Mesenchymal stem cell (in vitro differentiated cells and primary cell): ENCODE measurements at regions not wholly inside any gene's neighbourhood (a gene's known extent, or its start where the extent isn't known, plus 50 kb on each side); places are given as distances from the start of the nearest gene placed in this dataset.
"Not testable (repeated sequence)": the region's sequence is repeated elsewhere in the genome, so short reads cannot be mapped to it uniquely, and the experiment has no call there.

Experiments used
- DNase-seq: peaks from one replicate; pipeline ENCODE4 v3.0.0-alpha.2; 2013
- H2AFZ ChIP-seq: one replicate; pipeline ENCODE4 v1.6.1; 2013; ENCODE audit warnings: low read depth, mild to moderate bottlenecking, control low read depth, inconsistent platforms, low read length, moderate library complexity
- H2AK5ac ChIP-seq: 2 replicates; pipeline ENCODE4 v1.6.1; 2013; ENCODE audit warnings: low read length, moderate library complexity, mild to moderate bottlenecking, inconsistent platforms; ENCODE audit not compliant: severe bottlenecking
- H2BK120ac ChIP-seq: one replicate; pipeline ENCODE4 v1.6.1; 2013; ENCODE audit warnings: low read depth, mild to moderate bottlenecking, inconsistent platforms, low read length, moderate library complexity
- H2BK12ac ChIP-seq, 2 experiments: one replicate each; pipeline ENCODE4 v1.6.1; 2013; ENCODE audit warnings: inconsistent platforms in 2 of 2, low read length in 2 of 2, mild to moderate bottlenecking in 2 of 2, moderate library complexity in 2 of 2, control low read depth in 1 of 2
- H2BK15ac ChIP-seq: one replicate; pipeline ENCODE4 v1.6.1; 2013; ENCODE audit warnings: mild to moderate bottlenecking, low read depth, inconsistent platforms; ENCODE audit not compliant: poor library complexity, severe bottlenecking
- H2BK5ac ChIP-seq: 2 replicates; pipeline ENCODE4 v1.6.1; 2013; ENCODE audit warnings: low read depth, mild to moderate bottlenecking, low read length, control low read depth, inconsistent platforms; ENCODE audit not compliant: poor library complexity, severe bottlenecking
- H3K14ac ChIP-seq, 2 experiments: one replicate each; pipeline ENCODE4 v1.6.1; 2013; ENCODE audit warnings: inconsistent platforms in 2 of 2, low read length in 2 of 2, control low read depth in 1 of 2, mild to moderate bottlenecking in 1 of 2, moderate library complexity in 1 of 2
- H3K18ac ChIP-seq, 2 experiments: one replicate each; pipeline ENCODE4 v1.6.1; 2013; ENCODE audit warnings: inconsistent platforms in 2 of 2, low read length in 2 of 2, control low read depth in 1 of 2, low read depth in 1 of 2, mild to moderate bottlenecking in 1 of 2
- H3K23ac ChIP-seq, 2 experiments: one replicate each; pipeline ENCODE4 v1.6.1; 2013; ENCODE audit warnings: inconsistent platforms in 2 of 2, low read length in 2 of 2, mild to moderate bottlenecking in 2 of 2, moderate library complexity in 2 of 2, control low read depth in 1 of 2
- H3K27ac ChIP-seq: 2 replicates; pipeline ENCODE4 v1.5.1; 2013; ENCODE audit warnings: mild to moderate bottlenecking, moderate library complexity, low read length, control low read depth, inconsistent platforms; ENCODE audit not compliant: poor library complexity, severe bottlenecking
- H3K27me3 ChIP-seq, 2 experiments: 2 replicates each; pipeline versions ENCODE4 v1.6.1 to v1.7.0; 2013; ENCODE audit warnings: low read length in 2 of 2, mild to moderate bottlenecking in 2 of 2, moderate library complexity in 2 of 2, control low read depth in 1 of 2, inconsistent platforms in 1 of 2; ENCODE audit not compliant: control insufficient read depth in 1 of 2, insufficient read depth in 1 of 2
- H3K36me3 ChIP-seq, 2 experiments: 2 replicates each; pipeline versions ENCODE4 v1.6.1 to v1.7.0; 2013; ENCODE audit warnings: low read length in 2 of 2, control low read depth in 1 of 2, inconsistent platforms in 1 of 2, low read depth in 1 of 2, mild to moderate bottlenecking in 1 of 2; ENCODE audit not compliant: insufficient read depth in 2 of 2, control insufficient read depth in 1 of 2
- H3K4ac ChIP-seq, 2 experiments: one replicate each; pipeline ENCODE4 v1.6.1; 2013; ENCODE audit warnings: inconsistent platforms in 2 of 2, low read length in 2 of 2, mild to moderate bottlenecking in 2 of 2, moderate library complexity in 2 of 2, control low read depth in 1 of 2, low read depth in 1 of 2
- H3K4me1 ChIP-seq: 2 replicates; pipeline ENCODE4 v1.6.1; 2013; ENCODE audit warnings: low read depth, low read length, control low read depth; ENCODE audit not compliant: control insufficient read depth, insufficient read depth
- H3K4me2 ChIP-seq: 2 replicates; pipeline ENCODE4 v1.6.1; 2013; ENCODE audit warnings: low read length, mild to moderate bottlenecking, inconsistent platforms; ENCODE audit not compliant: poor library complexity, severe bottlenecking
- H3K4me3 ChIP-seq, 2 experiments: 2 replicates each; pipeline versions ENCODE4 v1.5.1 to v1.7.0; 2013; ENCODE audit warnings: low read length in 2 of 2, mild to moderate bottlenecking in 2 of 2, control low read depth in 1 of 2, low read depth in 1 of 2; ENCODE audit not compliant: insufficient read depth in 1 of 2
- H3K79me1 ChIP-seq: replicated peaks from 2 replicates; pipeline ENCODE4 v1.6.1; 2013; ENCODE audit warnings: mild to moderate bottlenecking, control low read depth, low read length, inconsistent platforms; ENCODE audit not compliant: poor library complexity, severe bottlenecking
- H3K9ac ChIP-seq: 2 replicates; pipeline ENCODE4 v1.7.0; 2013; ENCODE audit warnings: mild to moderate bottlenecking, low read length, moderate library complexity
- H3K9me3 ChIP-seq: 2 replicates; pipeline ENCODE4 v1.7.0; 2013; ENCODE audit warnings: mild to moderate bottlenecking, low read length; ENCODE audit not compliant: control insufficient read depth
- H4K8ac ChIP-seq: one replicate; pipeline ENCODE4 v1.6.1; 2013; ENCODE audit warnings: inconsistent platforms, mild to moderate bottlenecking, low read length, moderate library complexity
- H4K91ac ChIP-seq: one replicate; pipeline ENCODE4 v1.6.1; 2013; ENCODE audit warnings: mild to moderate bottlenecking, low read length, inconsistent platforms
- WGBS: methylation state at CpG from one replicate; pipeline ENCODE4 v1.1.7; 2013; ENCODE audit warnings: mixed read lengths; 5-methylcytosine and 5-hydroxymethylcytosine counted together

DNA sequence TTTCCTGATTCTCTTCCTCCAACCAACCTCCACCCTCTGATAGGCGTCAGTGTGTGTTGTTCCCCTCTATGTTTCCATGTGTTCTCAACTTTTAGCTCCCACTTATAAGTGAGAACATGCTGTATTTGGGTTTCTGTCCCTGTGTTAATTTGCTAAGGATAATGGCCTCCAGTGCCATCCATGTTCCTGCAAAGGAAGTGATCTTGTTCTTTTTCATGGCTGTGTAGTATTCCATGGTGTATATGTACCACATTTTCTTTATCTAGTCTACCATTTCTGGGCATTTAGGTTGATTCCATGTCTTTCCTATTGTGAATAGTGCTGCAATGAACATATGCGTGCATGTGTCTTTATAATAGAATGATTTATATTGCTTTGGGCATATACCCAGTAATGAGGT lies 107.1 kb upstream of the CPHXL start:
- H2AFZ ChIP-seq, H3K79me1 ChIP-seq, H3K27ac ChIP-seq, H3K27me3 ChIP-seq, H2BK15ac ChIP-seq, H2BK12ac ChIP-seq, H3K4me3 ChIP-seq, H3K36me3 ChIP-seq, H3K23ac ChIP-seq, H2BK5ac ChIP-seq, H3K18ac ChIP-seq, H2BK120ac ChIP-seq, H3K4ac ChIP-seq, H3K4me2 ChIP-seq, H3K14ac ChIP-seq, H4K8ac ChIP-seq, H4K91ac ChIP-seq, H3K9ac ChIP-seq, DNase-seq, H2AK5ac ChIP-seq, H3K4me1 ChIP-seq: not testable (repeated sequence)
- peaks cover 23% of the 10 kb centered on the region for H3K9me3 ChIP-seq
- WGBS: 100% methylated on average over 2 of the region's 2 CpGs

DNA sequence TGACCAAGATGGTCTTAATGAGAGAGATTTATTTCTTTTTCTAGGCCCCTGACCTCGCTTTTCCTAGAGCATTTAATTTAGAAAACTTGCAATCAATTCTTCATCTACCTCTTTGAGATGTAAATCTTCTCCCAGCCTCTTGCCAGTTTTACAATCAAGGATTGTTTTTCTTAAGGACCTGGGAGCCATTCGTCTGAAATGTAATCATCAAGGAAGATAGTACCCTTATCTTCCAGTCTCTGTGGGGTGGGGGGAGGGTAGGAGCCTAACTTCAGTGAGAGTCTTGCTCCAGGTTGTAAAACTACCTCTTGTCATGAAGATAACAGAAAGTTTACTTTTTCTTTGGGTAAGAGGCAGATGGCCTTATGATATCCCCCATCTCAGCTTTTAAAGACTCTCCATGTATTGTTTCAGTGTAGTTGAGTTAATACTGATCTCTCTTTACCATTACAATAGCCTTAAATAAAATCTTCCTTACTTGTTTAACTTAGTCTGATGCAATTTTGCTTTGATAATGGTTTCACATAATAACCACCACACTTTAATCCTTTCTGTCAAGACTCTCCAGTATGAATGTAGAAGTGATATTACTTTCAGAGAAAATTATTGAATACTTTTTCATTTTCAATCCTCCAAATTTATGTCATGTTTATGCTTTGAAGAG lies 110.2 kb upstream of the CPHXL start:
- no peak for DNase-seq
- 31% methylated on average over 2 of the region's 2 CpGs for WGBS
- no peak overlapping the region for H2AK5ac ChIP-seq
- H2AFZ ChIP-seq: no peak overlapping the region
- H3K4ac ChIP-seq: no peak overlapping the region
- H3K36me3 ChIP-seq: no peaks in the 10 kb centered on the region
- no peak overlapping the region for H3K27ac ChIP-seq
- H3K79me1 ChIP-seq: no peaks in the 10 kb centered on the region
- H4K8ac ChIP-seq: no peak overlapping the region
- H3K18ac ChIP-seq: no peak overlapping the region
- no peak overlapping the region for H3K9ac ChIP-seq
- H3K4me3 ChIP-seq: no peak overlapping the region
- H2BK15ac ChIP-seq: no peak overlapping the region
- peaks cover 16% of the 10 kb centered on the region for H3K9me3 ChIP-seq
- H2BK120ac ChIP-seq: no peak overlapping the region
- H3K4me2 ChIP-seq: no peak overlapping the region
- no peak overlapping the region for H2BK12ac ChIP-seq
- no peak overlapping the region for H2BK5ac ChIP-seq
- no peak overlapping the region for H3K23ac ChIP-seq
- H3K4me1 ChIP-seq: no peaks in the 10 kb centered on the region
- H4K91ac ChIP-seq: no peak overlapping the region
- H3K27me3 ChIP-seq: no peaks in the 10 kb centered on the region
- no peak overlapping the region for H3K14ac ChIP-seq

DNA sequence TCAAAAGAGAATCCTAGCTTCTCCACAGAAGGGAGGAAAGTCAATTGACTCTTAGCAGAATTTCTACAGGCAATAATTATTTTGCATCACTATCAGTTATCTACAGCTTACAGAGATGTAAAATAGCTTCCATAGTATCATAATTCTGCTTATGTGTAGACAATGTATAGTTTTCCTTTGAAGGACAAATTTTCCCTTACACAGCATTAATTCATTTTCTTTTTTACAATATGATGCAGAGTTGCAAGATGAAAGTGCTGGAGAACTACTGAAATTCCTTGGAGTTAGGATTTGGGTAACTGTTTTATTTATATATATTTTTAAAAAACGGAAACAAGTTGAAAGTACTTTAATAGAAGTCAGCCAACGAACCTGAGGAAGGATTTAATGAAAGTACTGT lies 111.0 kb upstream of the CPHXL start:
- Histone ChIP-seq H3K79me1 (no peaks in the 10 kb centered on the region), H2BK120ac (no peak overlapping the region), H3K4me2 (no peak overlapping the region), H3K23ac (no peak overlapping the region), H3K14ac (no peak overlapping the region), H4K8ac (no peak overlapping the region), H2BK5ac (no peak overlapping the region), H2BK15ac (no peak overlapping the region), H3K4me3 (no peak overlapping the region), H3K27me3 (no peaks in the 10 kb centered on the region), H3K18ac (no peak overlapping the region), H3K9me3 (peaks cover 9% of the 10 kb centered on the region), H3K36me3 (no peaks in the 10 kb centered on the region), H4K91ac (no peak overlapping the region), H3K9ac (no peak overlapping the region), H3K27ac (no peak overlapping the region), H3K4me1 (no peaks in the 10 kb centered on the region), H2AK5ac (no peak overlapping the region), H2BK12ac (no peak overlapping the region), H2AFZ (no peak overlapping the region), H3K4ac (no peak overlapping the region)
- WGBS: 75% methylated on average over 2 of the region's 2 CpGs
- DNase-seq: no peak

DNA sequence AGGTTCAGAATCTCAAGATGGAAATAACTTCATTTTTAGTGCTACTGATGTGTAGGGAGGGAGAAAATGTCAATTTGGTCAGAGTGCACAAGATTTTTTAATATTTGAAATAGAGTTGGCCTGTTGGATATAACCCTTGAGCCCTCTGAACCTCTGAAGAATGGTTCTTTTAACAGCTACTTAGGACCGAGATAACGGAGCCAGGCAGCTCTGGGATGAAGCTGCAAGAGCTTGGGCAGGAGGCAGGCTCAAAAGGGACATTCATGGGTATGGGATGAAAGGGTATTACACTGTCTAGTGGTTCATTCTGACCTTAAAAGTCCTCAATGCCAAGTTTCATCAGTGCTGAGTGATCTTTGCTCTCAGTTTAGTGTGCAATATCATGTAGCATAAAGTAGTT lies 111.4 kb upstream of the CPHXL start:
- Histone ChIP-seq H4K8ac (no peak overlapping the region), H3K27me3 (no peaks in the 10 kb centered on the region), H3K4ac (no peak overlapping the region), H3K79me1 (no peaks in the 10 kb centered on the region), H3K14ac (no peak overlapping the region), H2BK12ac (no peak overlapping the region), H3K4me2 (no peak overlapping the region), H3K23ac (no peak overlapping the region), H3K9ac (no peak overlapping the region), H2AFZ (no peak overlapping the region), H3K9me3 (peaks cover 5% of the 10 kb centered on the region), H3K4me1 (no peaks in the 10 kb centered on the region), H2AK5ac (no peak overlapping the region), H2BK15ac (no peak overlapping the region), H3K36me3 (no peaks in the 10 kb centered on the region), H2BK120ac (no peak overlapping the region), H3K18ac (no peak overlapping the region), H3K4me3 (no peak overlapping the region), H4K91ac (no peak overlapping the region), H2BK5ac (no peak overlapping the region), H3K27ac (no peak overlapping the region)
- no peak for DNase-seq
- WGBS: 72% methylated on average over 2 of the region's 2 CpGs
